T-helper 2 cell treated with Interferon-gamma antibody and Interleukin-4, amounts not matched to agents 5 μg/mL and 100 μg/mL, for 36 hours (primary cell): ENCODE measurements at regions not wholly inside any gene's neighbourhood (a gene's known extent, or its start where the extent isn't known, plus 50 kb on each side); places are given as distances from the start of the nearest gene placed in this dataset.

Experiments
- DNase-seq: peaks from one replicate; pipeline ENCODE4 v3.0.0; 2021; ENCODE audit warnings: low spot score
- H3K27ac Mint-ChIP-seq: one replicate; pipeline ENCODE4 v1.8.0; 2021; ENCODE audit warnings: mild to moderate bottlenecking, mixed read lengths
- H3K27me3 Mint-ChIP-seq: one replicate; pipeline ENCODE4 v1.8.0; 2021; ENCODE audit warnings: low read depth, mixed read lengths
- H3K36me3 Mint-ChIP-seq: one replicate; pipeline ENCODE4 v1.8.0; 2021; ENCODE audit warnings: low read depth, mixed read lengths
- H3K4me1 Mint-ChIP-seq: one replicate; pipeline ENCODE4 v1.8.0; 2021; ENCODE audit warnings: low read depth, mixed read lengths
- H3K4me3 Mint-ChIP-seq: one replicate; pipeline ENCODE4 v1.8.0; 2022; ENCODE audit warnings: mild to moderate bottlenecking, moderate library complexity, mixed read lengths
- H3K9me3 Mint-ChIP-seq: one replicate; pipeline ENCODE4 v1.8.0; 2021; ENCODE audit warnings: mixed read lengths

- Mint-ChIP-seq H3K27ac (no peak overlapping the region), H3K27me3 (no peaks in the 10 kb centered on the region), H3K36me3 (no peaks in the 10 kb centered on the region), H3K4me1 (no peaks in the 10 kb centered on the region), H3K9me3 (no peaks in the 10 kb centered on the region), H3K4me3 (no peak overlapping the region)
- DNase-seq, result no peak
These were observed 523.0 kb upstream of the CDH11 start for GRCh38 chr16:65644821-65645220.

- no peaks in the 10 kb centered on the region for H3K4me1 Mint-ChIP-seq
These were observed 520.0 kb upstream of the CDH11 start for GRCh38 chr16:65641762-65642289.

GRCh38 chr16:65641049-65641761, 519.3 kb upstream of the CDH11 start:
- Mint-ChIP-seq H3K27me3 (no peaks in the 10 kb centered on the region), H3K27ac (no peak overlapping the region), H3K36me3 (no peaks in the 10 kb centered on the region), H3K4me3 (no peak overlapping the region), H3K9me3 (no peaks in the 10 kb centered on the region), H3K4me1 (no peaks in the 10 kb centered on the region)
- DNase-seq, result no peak

More at GRCh38 chr16:65641762-65642289, 520.0 kb upstream of the CDH11 start:
- no peak overlapping the region for H3K4me3 Mint-ChIP-seq
- no peak for DNase-seq
- no peaks in the 10 kb centered on the region for H3K9me3 Mint-ChIP-seq
- H3K27me3 Mint-ChIP-seq, result no peaks in the 10 kb centered on the region
- H3K36me3 Mint-ChIP-seq, result no peaks in the 10 kb centered on the region
- H3K27ac Mint-ChIP-seq, result no peak overlapping the region

GRCh38 chr16:65634833-65635232, 513.0 kb upstream of the CDH11 start:
- Mint-ChIP-seq H3K27me3 (no peaks in the 10 kb centered on the region), H3K4me1 (no peaks in the 10 kb centered on the region), H3K36me3 (no peaks in the 10 kb centered on the region), H3K27ac (no peak overlapping the region), H3K9me3 (no peaks in the 10 kb centered on the region), H3K4me3 (no peak overlapping the region)
- no peak for DNase-seq

GRCh38 chr16:65634291-65634690, 512.4 kb upstream of the CDH11 start:
- no peak overlapping the region for H3K4me3 Mint-ChIP-seq
- DNase-seq, result no peak
- H3K9me3 Mint-ChIP-seq, result peaks cover 3% of the 10 kb centered on the region
- no peaks in the 10 kb centered on the region for H3K4me1 Mint-ChIP-seq
- no peaks in the 10 kb centered on the region for H3K36me3 Mint-ChIP-seq
- H3K27me3 Mint-ChIP-seq, result no peaks in the 10 kb centered on the region
- no peak overlapping the region for H3K27ac Mint-ChIP-seq

GRCh38 chr16:65624666-65625065, 502.8 kb upstream of the CDH11 start:
- Mint-ChIP-seq H3K4me3 (no peak overlapping the region), H3K27me3 (no peaks in the 10 kb centered on the region), H3K4me1 (no peaks in the 10 kb centered on the region), H3K9me3 (peaks cover 18% of the 10 kb centered on the region), H3K27ac (no peak overlapping the region), H3K36me3 (no peaks in the 10 kb centered on the region)
- no peak for DNase-seq

GRCh38 chr16:65624229-65624628, 502.4 kb upstream of the CDH11 start:
- no peak for DNase-seq
- no peak overlapping the region for H3K27ac Mint-ChIP-seq
- H3K36me3 Mint-ChIP-seq, result no peaks in the 10 kb centered on the region
- H3K9me3 Mint-ChIP-seq, result peaks cover 17% of the 10 kb centered on the region
- H3K4me3 Mint-ChIP-seq, result no peak overlapping the region
- no peaks in the 10 kb centered on the region for H3K27me3 Mint-ChIP-seq
- no peaks in the 10 kb centered on the region for H3K4me1 Mint-ChIP-seq

GRCh38 chr16:65622871-65623270, 501.0 kb upstream of the CDH11 start:
- no peaks in the 10 kb centered on the region for H3K27me3 Mint-ChIP-seq
- no peak for DNase-seq
- H3K27ac Mint-ChIP-seq, result no peak overlapping the region
- no peaks in the 10 kb centered on the region for H3K36me3 Mint-ChIP-seq
- H3K4me3 Mint-ChIP-seq, result no peak overlapping the region
- H3K9me3 Mint-ChIP-seq, result peaks cover 17% of the 10 kb centered on the region
- H3K4me1 Mint-ChIP-seq, result no peaks in the 10 kb centered on the region

GRCh38 chr16:65622151-65622550, 500.3 kb upstream of the CDH11 start:
- no peaks in the 10 kb centered on the region for H3K27me3 Mint-ChIP-seq
- no peaks in the 10 kb centered on the region for H3K36me3 Mint-ChIP-seq
- no peaks in the 10 kb centered on the region for H3K4me1 Mint-ChIP-seq
- peaks cover 14% of the 10 kb centered on the region for H3K9me3 Mint-ChIP-seq
- no peak overlapping the region for H3K4me3 Mint-ChIP-seq
- H3K27ac Mint-ChIP-seq, result no peak overlapping the region
- no peak for DNase-seq

GRCh38 chr16:65621640-65622039, 499.8 kb upstream of the CDH11 start:
- no peaks in the 10 kb centered on the region for H3K4me1 Mint-ChIP-seq

GRCh38 chr16:65619606-65620005, 497.7 kb upstream of the CDH11 start:
- Mint-ChIP-seq H3K27ac (no peak overlapping the region), H3K4me3 (no peak overlapping the region), H3K4me1 (no peaks in the 10 kb centered on the region), H3K9me3 (peaks cover 9% of the 10 kb centered on the region), H3K27me3 (no peaks in the 10 kb centered on the region), H3K36me3 (no peaks in the 10 kb centered on the region)
- DNase-seq, result no peak

More at GRCh38 chr16:65621640-65622039, 499.8 kb upstream of the CDH11 start:
- DNase-seq, result no peak
- Mint-ChIP-seq H3K27me3 (no peaks in the 10 kb centered on the region), H3K27ac (no peak overlapping the region), H3K4me3 (no peak overlapping the region), H3K36me3 (no peaks in the 10 kb centered on the region), H3K9me3 (peaks cover 14% of the 10 kb centered on the region)

- H3K27ac Mint-ChIP-seq, result no peak overlapping the region
- no peak for DNase-seq
- no peaks in the 10 kb centered on the region for H3K27me3 Mint-ChIP-seq
- no peaks in the 10 kb centered on the region for H3K4me1 Mint-ChIP-seq
- H3K4me3 Mint-ChIP-seq, result no peak overlapping the region
- no peaks in the 10 kb centered on the region for H3K36me3 Mint-ChIP-seq
- H3K9me3 Mint-ChIP-seq, result peaks cover 8% of the 10 kb centered on the region
These were observed 497.1 kb upstream of the CDH11 start for GRCh38 chr16:65618931-65619330.

GRCh38 chr16:65618333-65618732, 496.5 kb upstream of the CDH11 start:
- H3K9me3 Mint-ChIP-seq, result peaks cover 8% of the 10 kb centered on the region
- H3K27me3 Mint-ChIP-seq, result no peaks in the 10 kb centered on the region
- no peak for DNase-seq
- no peaks in the 10 kb centered on the region for H3K36me3 Mint-ChIP-seq
- no peak overlapping the region for H3K27ac Mint-ChIP-seq
- no peak overlapping the region for H3K4me3 Mint-ChIP-seq
- H3K4me1 Mint-ChIP-seq, result no peaks in the 10 kb centered on the region

GRCh38 chr16:65617421-65617820, 495.6 kb upstream of the CDH11 start:
- H3K36me3 Mint-ChIP-seq, result no peaks in the 10 kb centered on the region
- no peaks in the 10 kb centered on the region for H3K4me1 Mint-ChIP-seq
- H3K9me3 Mint-ChIP-seq, result peaks cover 10% of the 10 kb centered on the region
- H3K27me3 Mint-ChIP-seq, result no peaks in the 10 kb centered on the region
- no peak overlapping the region for H3K27ac Mint-ChIP-seq
- no peak for DNase-seq
- H3K4me3 Mint-ChIP-seq, result no peak overlapping the region

GRCh38 chr16:65608455-65608854, 486.6 kb upstream of the CDH11 start:
- Mint-ChIP-seq H3K27me3 (no peaks in the 10 kb centered on the region), H3K4me1 (no peaks in the 10 kb centered on the region), H3K4me3 (no peak overlapping the region), H3K27ac (no peak overlapping the region), H3K9me3 (peaks cover 41% of the 10 kb centered on the region), H3K36me3 (no peaks in the 10 kb centered on the region)
- no peak for DNase-seq
